ENCODE measurements at regions not wholly inside any gene's neighbourhood (a gene's known extent, or its start where the extent isn't known, plus 50 kb on each side); places are given as distances from the start of the nearest gene placed in this dataset.

- H3K36me3 ChIP-seq, result no peaks in the 10 kb centered on the region
- no peak for DNase-seq
- H3K4me3 ChIP-seq, result no peak overlapping the region
- H3K27ac ChIP-seq, result no peak overlapping the region
- WGBS, 5 donors, result 95 to 98% (median 96%) methylated on average over 5 of the region's 5 CpGs
- TF ChIP-seq POLR2A (IDR thresholded peaks at IDR 0.05) (no peak), POLR2AphosphoS5 (IDR thresholded peaks at IDR 0.05) (no peak)
- TF ChIP-seq, protein P1, sequence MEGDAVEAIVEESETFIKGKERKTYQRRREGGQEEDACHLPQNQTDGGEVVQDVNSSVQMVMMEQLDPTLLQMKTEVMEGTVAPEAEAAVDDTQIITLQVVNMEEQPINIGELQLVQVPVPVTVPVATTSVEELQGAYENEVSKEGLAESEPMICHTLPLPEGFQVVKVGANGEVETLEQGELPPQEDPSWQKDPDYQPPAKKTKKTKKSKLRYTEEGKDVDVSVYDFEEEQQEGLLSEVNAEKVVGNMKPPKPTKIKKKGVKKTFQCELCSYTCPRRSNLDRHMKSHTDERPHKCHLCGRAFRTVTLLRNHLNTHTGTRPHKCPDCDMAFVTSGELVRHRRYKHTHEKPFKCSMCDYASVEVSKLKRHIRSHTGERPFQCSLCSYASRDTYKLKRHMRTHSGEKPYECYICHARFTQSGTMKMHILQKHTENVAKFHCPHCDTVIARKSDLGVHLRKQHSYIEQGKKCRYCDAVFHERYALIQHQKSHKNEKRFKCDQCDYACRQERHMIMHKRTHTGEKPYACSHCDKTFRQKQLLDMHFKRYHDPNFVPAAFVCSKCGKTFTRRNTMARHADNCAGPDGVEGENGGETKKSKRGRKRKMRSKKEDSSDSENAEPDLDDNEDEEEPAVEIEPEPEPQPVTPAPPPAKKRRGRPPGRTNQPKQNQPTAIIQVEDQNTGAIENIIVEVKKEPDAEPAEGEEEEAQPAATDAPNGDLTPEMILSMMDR (IDR thresholded peaks at IDR 0.05 in 8 of 11, conservative IDR thresholded peaks at IDR 0.05 in 3 of 11), result no peak
- no peaks in the 10 kb centered on the region for H3K27me3 ChIP-seq (replicated peaks in 1 of 7)
- H3K4me1 ChIP-seq, result peaks cover 0 to 8% (median 0%) of the 10 kb centered on the region in 6 donors
- intact Hi-C loops (cut with DNase I; ENCODE audit: low total_unique reads), result no loop called here
- peaks cover 0 to 3% (median 0%) of the 10 kb centered on the region in 8 donors for H3K9me3 ChIP-seq
These were observed 332.5 kb upstream of the TBL1XR1 start for GRCh38 chr3:177529716-177530335.

DNA sequence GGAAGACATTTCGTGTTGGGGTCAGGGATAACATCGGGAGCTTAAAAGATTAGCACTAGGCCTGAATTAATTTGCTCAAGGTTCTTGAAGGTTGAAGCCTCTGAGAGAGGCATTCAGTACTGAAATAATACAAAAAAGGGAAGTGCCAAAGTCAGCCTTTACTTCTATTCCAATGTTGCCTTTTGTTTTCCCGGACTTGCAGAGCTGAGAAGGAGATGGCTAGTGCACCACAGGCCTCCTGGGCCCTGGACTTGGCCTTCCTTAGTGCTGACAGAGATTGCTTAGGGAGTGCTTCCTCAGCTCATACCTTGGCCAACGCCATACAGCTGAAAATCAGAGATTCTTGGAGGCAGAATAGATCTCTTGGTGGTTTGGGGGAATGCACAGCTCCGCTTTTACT, 333.6 kb upstream of the TBL1XR1 start:
- WGBS, 5 donors, result 57 to 66% (median 61%) methylated on average over 5 of the region's 5 CpGs
- Histone ChIP-seq H3K36me3 (no peaks in the 10 kb centered on the region), H3K27me3 (replicated peaks in 1 of 7) (no peaks in the 10 kb centered on the region), H3K4me1 (peaks cover 0 to 8% (median 0%) of the 10 kb centered on the region in 6 donors), H3K9me3 (no peaks in the 10 kb centered on the region), H3K27ac (no peak overlapping the region), H3K4me3 (no peak overlapping the region)
- intact Hi-C loops (cut with DNase I; ENCODE audit: low total_unique reads), result no loop called here
- TF ChIP-seq, protein P1 (IDR thresholded peaks at IDR 0.05 in 8 of 11, conservative IDR thresholded peaks at IDR 0.05 in 3 of 11), result no peak
- TF ChIP-seq POLR2A (IDR thresholded peaks at IDR 0.05) (no peak), POLR2AphosphoS5 (IDR thresholded peaks at IDR 0.05) (no peak)
- no peak for DNase-seq

DNA sequence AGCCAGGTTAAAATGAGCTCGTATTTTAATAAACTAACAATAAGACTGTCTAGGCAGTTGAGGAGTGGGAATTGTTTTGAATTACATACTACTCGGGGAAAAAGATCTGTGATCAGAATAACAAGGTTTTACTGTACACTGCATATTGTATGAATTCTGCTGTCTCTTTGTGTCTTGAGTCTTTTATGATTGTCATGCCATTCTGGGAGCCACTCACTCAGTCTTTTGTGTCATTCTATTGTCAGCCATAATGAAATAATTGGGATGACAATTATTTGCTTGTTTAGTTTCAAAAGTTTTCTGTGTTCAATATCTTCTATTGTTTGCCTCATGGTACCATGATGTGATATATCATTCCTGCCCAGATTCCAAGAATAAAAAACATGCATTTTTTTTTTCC, 339.6 kb upstream of the TBL1XR1 start:
- no peaks in the 10 kb centered on the region for H3K27me3 ChIP-seq (replicated peaks in 1 of 7)
- H3K9me3 ChIP-seq, result no peaks in the 10 kb centered on the region
- TF ChIP-seq POLR2AphosphoS5 (IDR thresholded peaks at IDR 0.05) (no peak), POLR2A (IDR thresholded peaks at IDR 0.05) (no peak)
- TF ChIP-seq, protein P1 (IDR thresholded peaks at IDR 0.05 in 8 of 11, conservative IDR thresholded peaks at IDR 0.05 in 3 of 11), result no peak
- peaks cover 15 to 45% (median 26%) of the 10 kb centered on the region in 6 donors for H3K4me1 ChIP-seq
- WGBS, 5 donors, result 88 to 99% (median 99%) methylated on average over 2 of the region's 2 CpGs
- intact Hi-C loops (cut with DNase I; ENCODE audit: low total_unique reads), result no loop called here
- H3K36me3 ChIP-seq, result no peaks in the 10 kb centered on the region
- no peak for DNase-seq
- no peak overlapping the region for H3K4me3 ChIP-seq
- no peak overlapping the region for H3K27ac ChIP-seq

GRCh38 chr3:177537612-177538011, 340.3 kb upstream of the TBL1XR1 start:
- Histone ChIP-seq H3K4me1 (peaks cover 15 to 45% (median 26%) of the 10 kb centered on the region in 6 donors), H3K4me3 (no peak overlapping the region), H3K27ac (peak overlapping the region in 5 of 8 donors; percentile 45 to 81 (median 76)), H3K27me3 (replicated peaks in 1 of 7) (no peaks in the 10 kb centered on the region), H3K36me3 (no peaks in the 10 kb centered on the region), H3K9me3 (no peaks in the 10 kb centered on the region)
- DNase-seq, result no peak
- WGBS, 5 donors, result 76 to 93% (median 84%) methylated on average over 1 of the region's 1 CpG
- TF ChIP-seq, protein P1 (IDR thresholded peaks at IDR 0.05 in 8 of 11, conservative IDR thresholded peaks at IDR 0.05 in 3 of 11), result no peak
- TF ChIP-seq POLR2A (IDR thresholded peaks at IDR 0.05) (no peak), POLR2AphosphoS5 (IDR thresholded peaks at IDR 0.05) (no peak)
- intact Hi-C loops (cut with DNase I; ENCODE audit: low total_unique reads), result no loop called here

Measured in spleen (tissue), 11 donors.